ENCODE measurements at regions not wholly inside any gene's neighbourhood (a gene's known extent, or its start where the extent isn't known, plus 50 kb on each side); places are given as distances from the start of the nearest gene placed in this dataset.
"Not testable (repeated sequence)": the region's sequence is repeated elsewhere in the genome, so short reads cannot be mapped to it uniquely, and the experiment has no call there.

DNA sequence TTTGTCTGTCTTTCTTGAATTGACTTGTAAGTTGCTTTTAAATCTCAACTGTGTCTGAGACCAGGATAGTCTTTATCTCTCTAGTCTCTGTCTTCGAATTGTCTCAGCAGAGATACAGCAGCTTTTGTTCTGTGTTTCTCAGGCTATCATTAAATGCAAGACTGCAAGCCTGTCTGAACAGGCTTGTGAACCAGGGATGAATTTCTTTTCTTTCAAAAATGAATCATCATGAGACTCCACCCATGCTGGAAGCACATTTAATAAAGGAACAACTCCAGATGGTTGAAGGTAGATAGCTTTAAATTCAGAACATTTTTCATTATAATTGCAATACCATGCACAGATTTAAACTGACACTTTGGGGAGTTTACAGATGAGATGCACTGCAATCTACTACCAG, 155.9 kb downstream of the SEC23IP start:
- Histone ChIP-seq H4K20me1 (ENCODE audit: insufficient read depth) (no peaks in the 10 kb centered on the region), H3K27me3 (ENCODE audit: insufficient read depth, low read depth) (no peaks in the 10 kb centered on the region), H3F3A (ENCODE audit: insufficient read depth, low read depth) (no peaks in the 10 kb centered on the region), H3K9me3 (ENCODE audit: insufficient read depth, low read depth) (no peaks in the 10 kb centered on the region), H2AFZ (no peak overlapping the region), H3K4me2 (no peak overlapping the region), H3K79me2 (ENCODE audit: low read depth) (no peaks in the 10 kb centered on the region), H3K27ac (no peak overlapping the region), H3K4me3 (no peak overlapping the region), H3K4me1 (replicated peaks; ENCODE audit: insufficient read depth) (no peaks in the 10 kb centered on the region), H3K9me2 (ENCODE audit: insufficient read depth) (no peaks in the 10 kb centered on the region), H3K36me3 (ENCODE audit: low read depth) (no peaks in the 10 kb centered on the region)
- no peak for DNase-seq
- no TSS peak for BruUV-seq (replicated peaks)
- CTCF ChIA-PET: no interaction called here
- intact Hi-C loops (cut with micrococcal nuclease; ENCODE audit: unreplicated experiment): no loop called here
- POLR2A ChIA-PET (ENCODE audit: unreplicated experiment): no interaction called here
- TF ChIP-seq EZH2 (IDR thresholded peaks at IDR 0.05; ENCODE audit: low read depth): no peak
- TF ChIP-seq, protein P1, sequence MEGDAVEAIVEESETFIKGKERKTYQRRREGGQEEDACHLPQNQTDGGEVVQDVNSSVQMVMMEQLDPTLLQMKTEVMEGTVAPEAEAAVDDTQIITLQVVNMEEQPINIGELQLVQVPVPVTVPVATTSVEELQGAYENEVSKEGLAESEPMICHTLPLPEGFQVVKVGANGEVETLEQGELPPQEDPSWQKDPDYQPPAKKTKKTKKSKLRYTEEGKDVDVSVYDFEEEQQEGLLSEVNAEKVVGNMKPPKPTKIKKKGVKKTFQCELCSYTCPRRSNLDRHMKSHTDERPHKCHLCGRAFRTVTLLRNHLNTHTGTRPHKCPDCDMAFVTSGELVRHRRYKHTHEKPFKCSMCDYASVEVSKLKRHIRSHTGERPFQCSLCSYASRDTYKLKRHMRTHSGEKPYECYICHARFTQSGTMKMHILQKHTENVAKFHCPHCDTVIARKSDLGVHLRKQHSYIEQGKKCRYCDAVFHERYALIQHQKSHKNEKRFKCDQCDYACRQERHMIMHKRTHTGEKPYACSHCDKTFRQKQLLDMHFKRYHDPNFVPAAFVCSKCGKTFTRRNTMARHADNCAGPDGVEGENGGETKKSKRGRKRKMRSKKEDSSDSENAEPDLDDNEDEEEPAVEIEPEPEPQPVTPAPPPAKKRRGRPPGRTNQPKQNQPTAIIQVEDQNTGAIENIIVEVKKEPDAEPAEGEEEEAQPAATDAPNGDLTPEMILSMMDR (conservative IDR thresholded peaks at IDR 0.05): no peak

DNA sequence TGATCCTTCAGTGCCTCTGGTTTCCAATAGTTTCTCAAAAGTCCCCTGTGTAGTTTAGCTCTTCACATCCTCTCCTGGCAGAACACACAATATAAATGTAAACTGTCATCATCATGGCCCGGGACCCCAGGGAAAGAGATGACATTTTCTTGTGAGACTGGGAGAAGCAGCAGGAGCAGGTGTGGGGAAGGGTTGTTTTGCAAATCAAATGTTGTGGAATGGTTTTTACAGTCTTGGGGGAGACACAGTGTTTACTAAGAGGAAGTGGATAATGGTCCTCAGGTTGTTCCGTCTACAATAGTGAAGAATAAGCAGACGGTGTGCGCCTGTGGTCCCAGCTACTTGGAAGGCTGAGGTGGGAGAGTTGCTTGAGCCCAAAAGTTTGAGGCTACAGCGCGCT, 159.1 kb downstream of the SEC23IP start:
- Histone ChIP-seq H2AFZ (no peak overlapping the region), H3K79me2 (ENCODE audit: low read depth) (no peaks in the 10 kb centered on the region), H3K27me3 (ENCODE audit: insufficient read depth, low read depth) (no peaks in the 10 kb centered on the region), H3K9me2 (ENCODE audit: insufficient read depth) (no peaks in the 10 kb centered on the region), H3K9me3 (ENCODE audit: insufficient read depth, low read depth) (no peaks in the 10 kb centered on the region), H3K36me3 (ENCODE audit: low read depth) (no peaks in the 10 kb centered on the region), H3K4me1 (replicated peaks; ENCODE audit: insufficient read depth) (no peaks in the 10 kb centered on the region), H3K4me2 (no peak overlapping the region), H3F3A (ENCODE audit: insufficient read depth, low read depth) (no peaks in the 10 kb centered on the region), H3K4me3 (no peak overlapping the region), H3K27ac (no peak overlapping the region), H4K20me1 (ENCODE audit: insufficient read depth) (no peaks in the 10 kb centered on the region)
- no peak for TF ChIP-seq EZH2 (IDR thresholded peaks at IDR 0.05; ENCODE audit: low read depth)
- TF ChIP-seq, protein P1 (conservative IDR thresholded peaks at IDR 0.05): no peak
- no peak for DNase-seq
- ChIA-PET POLR2A (ENCODE audit: unreplicated experiment) (no interaction called here), CTCF (no interaction called here)
- no TSS peak for BruUV-seq (replicated peaks)
- intact Hi-C loops (cut with micrococcal nuclease; ENCODE audit: unreplicated experiment): no loop called here

GRCh38 chr10:120052964-120053702, 160.6 kb downstream of the SEC23IP start:
- no TSS peak for BruUV-seq (replicated peaks)
- intact Hi-C loops (cut with micrococcal nuclease; ENCODE audit: unreplicated experiment): no loop called here
- Histone ChIP-seq H3K4me2 (no peak overlapping the region), H3F3A (ENCODE audit: insufficient read depth, low read depth) (no peaks in the 10 kb centered on the region), H3K27me3 (ENCODE audit: insufficient read depth, low read depth) (no peaks in the 10 kb centered on the region), H2AFZ (no peak overlapping the region), H3K9me2 (ENCODE audit: insufficient read depth) (no peaks in the 10 kb centered on the region), H3K79me2 (ENCODE audit: low read depth) (no peaks in the 10 kb centered on the region), H3K4me1 (replicated peaks; ENCODE audit: insufficient read depth) (no peaks in the 10 kb centered on the region), H3K4me3 (no peak overlapping the region), H3K27ac (no peak overlapping the region), H3K36me3 (ENCODE audit: low read depth) (no peaks in the 10 kb centered on the region), H3K9me3 (ENCODE audit: insufficient read depth, low read depth) (no peaks in the 10 kb centered on the region), H4K20me1 (ENCODE audit: insufficient read depth) (no peaks in the 10 kb centered on the region)
- TF ChIP-seq, protein P1 (conservative IDR thresholded peaks at IDR 0.05): no peak
- no peak for TF ChIP-seq EZH2 (IDR thresholded peaks at IDR 0.05; ENCODE audit: low read depth)
- ChIA-PET POLR2A (ENCODE audit: unreplicated experiment) (no interaction called here), CTCF (no interaction called here)
- no peak for DNase-seq

DNA sequence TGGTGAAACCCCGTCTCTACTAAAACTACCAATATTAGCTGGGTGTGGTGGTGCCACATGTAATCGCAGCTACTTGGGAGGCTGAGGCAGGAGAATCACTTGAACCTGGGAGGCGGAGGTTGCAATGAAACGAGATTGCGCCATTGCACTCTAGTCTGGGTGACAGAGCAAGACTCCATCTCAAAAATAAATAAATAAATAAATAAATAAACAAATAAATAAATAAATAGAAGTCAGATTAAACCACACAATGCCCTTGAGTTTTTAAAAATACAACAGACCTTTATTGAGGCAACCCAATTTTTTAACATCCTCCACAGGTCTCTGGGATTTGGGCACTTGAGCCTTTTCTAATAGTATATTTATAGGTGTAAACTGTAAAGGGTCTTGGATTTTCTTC, 167.3 kb downstream of the SEC23IP start:
- DNase-seq; BruUV-seq (replicated peaks); POLR2A ChIA-PET (ENCODE audit: unreplicated experiment); H3K4me1 ChIP-seq (replicated peaks; ENCODE audit: insufficient read depth); H3K36me3 ChIP-seq (ENCODE audit: low read depth); CTCF ChIA-PET; H2AFZ ChIP-seq; H3K9me2 ChIP-seq (ENCODE audit: insufficient read depth); H3K4me3 ChIP-seq; H3F3A ChIP-seq (ENCODE audit: insufficient read depth, low read depth); H3K27ac ChIP-seq; intact Hi-C loops (cut with micrococcal nuclease; ENCODE audit: unreplicated experiment); H3K9me3 ChIP-seq (ENCODE audit: insufficient read depth, low read depth); H3K27me3 ChIP-seq (ENCODE audit: insufficient read depth, low read depth); H3K4me2 ChIP-seq; H3K79me2 ChIP-seq (ENCODE audit: low read depth); H4K20me1 ChIP-seq (ENCODE audit: insufficient read depth): not testable (repeated sequence)
